NCI-H82 treated with DMSO at 0.1 percent for 48 hours (cell line): ENCODE measurements at regions not wholly inside any gene's neighbourhood (a gene's known extent, or its start where the extent isn't known, plus 50 kb on each side); places are given as distances from the start of the nearest gene placed in this dataset.

Experiments used
- DNase-seq: peaks from one replicate; lab custom pipeline; 2025; ENCODE audit not compliant: unreplicated experiment; lab: John Stamatoyannopoulos, UW

- no peak for DNase-seq
Observed at GRCh38 chr16:61596655-61597054, 439.6 kb downstream of the CDH8 start.

GRCh38 chr16:61595605-61596004, 440.6 kb downstream of the CDH8 start:
- no peak for DNase-seq

GRCh38 chr16:61590577-61590976, 445.7 kb downstream of the CDH8 start:
- no peak for DNase-seq

- no peak for DNase-seq
Observed at GRCh38 chr16:61587526-61587925, 448.7 kb downstream of the CDH8 start.

GRCh38 chr16:61581417-61582046, 454.7 kb downstream of the CDH8 start:
- no peak for DNase-seq

- no peak for DNase-seq
Observed at GRCh38 chr16:61580579-61580978, 455.7 kb downstream of the CDH8 start.

- DNase-seq: no peak
Observed at GRCh38 chr16:61579195-61579594, 457.0 kb downstream of the CDH8 start.

GRCh38 chr16:61576476-61576875, 459.8 kb downstream of the CDH8 start:
- DNase-seq: no peak

GRCh38 chr16:61575617-61576016, 460.6 kb downstream of the CDH8 start:
- DNase-seq: no peak

GRCh38 chr16:61569028-61569427, 467.2 kb downstream of the CDH8 start:
- DNase-seq: no peak

GRCh38 chr16:61564716-61565115, 471.5 kb downstream of the CDH8 start:
- no peak for DNase-seq

- DNase-seq: no peak
Observed at GRCh38 chr16:61555718-61556441, 480.4 kb downstream of the CDH8 start.

- DNase-seq: no peak
Observed at GRCh38 chr16:61549327-61549726, 486.9 kb downstream of the CDH8 start.

GRCh38 chr16:61547626-61548025, 488.6 kb downstream of the CDH8 start:
- no peak for DNase-seq

GRCh38 chr16:61544165-61544564, 492.1 kb downstream of the CDH8 start:
- no peak for DNase-seq

GRCh38 chr16:61540216-61540615, 496.0 kb downstream of the CDH8 start:
- no peak for DNase-seq

GRCh38 chr16:61530697-61531096, 505.5 kb downstream of the CDH8 start:
- DNase-seq: no peak

- no peak for DNase-seq
Observed at GRCh38 chr16:61500851-61501250, 535.4 kb downstream of the CDH8 start.

GRCh38 chr16:61480250-61480649, 556.0 kb downstream of the CDH8 start:
- DNase-seq: no peak

GRCh38 chr16:61471737-61472136, 564.5 kb downstream of the CDH8 start:
- DNase-seq: no peak

- DNase-seq: no peak
Observed at GRCh38 chr16:61471023-61471422, 565.2 kb downstream of the CDH8 start.

- no peak for DNase-seq
Observed at GRCh38 chr16:61465285-61465684, 571.0 kb downstream of the CDH8 start.

- no peak for DNase-seq
Observed at GRCh38 chr16:61460020-61460419, 576.2 kb downstream of the CDH8 start.
